ENCODE measurements at regions not wholly inside any gene's neighbourhood (a gene's known extent, or its start where the extent isn't known, plus 50 kb on each side); places are given as distances from the start of the nearest gene placed in this dataset.

DNA sequence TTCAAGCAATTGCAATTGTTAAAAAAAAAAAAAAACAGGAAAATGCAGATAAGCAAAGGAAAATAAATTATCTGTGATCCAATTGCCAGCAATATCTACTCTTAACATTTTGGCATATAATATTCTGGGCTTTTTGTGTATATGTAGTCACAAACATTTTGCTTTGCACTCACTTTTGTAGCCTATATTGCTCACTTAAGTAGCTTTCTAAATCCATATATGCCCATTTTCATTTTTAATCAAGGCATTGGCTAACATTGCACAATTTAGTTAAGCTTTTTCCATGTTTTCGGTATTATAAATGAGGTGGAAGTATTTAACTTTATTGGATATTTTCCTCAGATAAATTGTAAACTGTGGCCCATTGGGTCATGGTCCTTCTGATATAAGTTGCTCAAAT is 466.3 kb upstream of the ATP2B1 start:
- DNase-seq (ENCODE audit: low spot score), result no peak
- no peak overlapping the region for H3K27ac ChIP-seq (ENCODE audit: low read depth in 1 of 2, low read length in 2 of 2)
- H3K9ac ChIP-seq (ENCODE audit: low read depth in 1 of 2, low read length in 2 of 2), result no peak overlapping the region
- H3K4me3 ChIP-seq (ENCODE audit: low read depth in 1 of 3, low read length in 3 of 3), result no peak overlapping the region
- 93% methylated on average over 1 of the region's 1 CpG for WGBS
- no peaks in the 10 kb centered on the region for H3K36me3 ChIP-seq (ENCODE audit: control insufficient read depth in 4 of 4, insufficient read depth in 3 of 4, low read depth in 1 of 4, low read length in 3 of 4)
- H3K9me3 ChIP-seq (ENCODE audit: control insufficient read depth in 4 of 4, low read length in 3 of 4), result peaks cover 0 to 2% (median 0%) of the 10 kb centered on the region in 4 donors
- no peaks in the 10 kb centered on the region for H3K4me1 ChIP-seq (ENCODE audit: control insufficient read depth in 4 of 4, insufficient read depth in 4 of 4, low read length in 3 of 4)
- TF ChIP-seq YY1 (IDR thresholded peaks at IDR 0.05) (no peak), FOXA2 (IDR thresholded peaks at IDR 0.05) (no peak), RXRA (IDR thresholded peaks at IDR 0.05) (no peak), FOXA1 (IDR thresholded peaks at IDR 0.05) (no peak), JUND (IDR thresholded peaks at IDR 0.05) (no peak), TAF1 (conservative IDR thresholded peaks at IDR 0.05) (no peak), EGR1 (IDR thresholded peaks at IDR 0.05; ENCODE audit: low read depth in 2 of 2) (no peak), NR2F2 (IDR thresholded peaks at IDR 0.05) (no peak), HNF4A (conservative IDR thresholded peaks at IDR 0.05) (no peak), GABPA (IDR thresholded peaks at IDR 0.05 in 1 of 2, conservative IDR thresholded peaks at IDR 0.05 in 1 of 2) (no peak), HNF4G (IDR thresholded peaks at IDR 0.05) (no peak), SP1 (IDR thresholded peaks at IDR 0.05) (no peak), RAD21 (IDR thresholded peaks at IDR 0.05) (no peak)
- TF ChIP-seq, protein P1, sequence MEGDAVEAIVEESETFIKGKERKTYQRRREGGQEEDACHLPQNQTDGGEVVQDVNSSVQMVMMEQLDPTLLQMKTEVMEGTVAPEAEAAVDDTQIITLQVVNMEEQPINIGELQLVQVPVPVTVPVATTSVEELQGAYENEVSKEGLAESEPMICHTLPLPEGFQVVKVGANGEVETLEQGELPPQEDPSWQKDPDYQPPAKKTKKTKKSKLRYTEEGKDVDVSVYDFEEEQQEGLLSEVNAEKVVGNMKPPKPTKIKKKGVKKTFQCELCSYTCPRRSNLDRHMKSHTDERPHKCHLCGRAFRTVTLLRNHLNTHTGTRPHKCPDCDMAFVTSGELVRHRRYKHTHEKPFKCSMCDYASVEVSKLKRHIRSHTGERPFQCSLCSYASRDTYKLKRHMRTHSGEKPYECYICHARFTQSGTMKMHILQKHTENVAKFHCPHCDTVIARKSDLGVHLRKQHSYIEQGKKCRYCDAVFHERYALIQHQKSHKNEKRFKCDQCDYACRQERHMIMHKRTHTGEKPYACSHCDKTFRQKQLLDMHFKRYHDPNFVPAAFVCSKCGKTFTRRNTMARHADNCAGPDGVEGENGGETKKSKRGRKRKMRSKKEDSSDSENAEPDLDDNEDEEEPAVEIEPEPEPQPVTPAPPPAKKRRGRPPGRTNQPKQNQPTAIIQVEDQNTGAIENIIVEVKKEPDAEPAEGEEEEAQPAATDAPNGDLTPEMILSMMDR (IDR thresholded peaks at IDR 0.05; ENCODE audit: low read depth, low read length, missing input control), result no peak
- TF ChIP-seq, protein P2, sequence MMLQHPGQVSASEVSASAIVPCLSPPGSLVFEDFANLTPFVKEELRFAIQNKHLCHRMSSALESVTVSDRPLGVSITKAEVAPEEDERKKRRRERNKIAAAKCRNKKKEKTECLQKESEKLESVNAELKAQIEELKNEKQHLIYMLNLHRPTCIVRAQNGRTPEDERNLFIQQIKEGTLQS (IDR thresholded peaks at IDR 0.05), result no peak
- TF ChIP-seq, protein P3, sequence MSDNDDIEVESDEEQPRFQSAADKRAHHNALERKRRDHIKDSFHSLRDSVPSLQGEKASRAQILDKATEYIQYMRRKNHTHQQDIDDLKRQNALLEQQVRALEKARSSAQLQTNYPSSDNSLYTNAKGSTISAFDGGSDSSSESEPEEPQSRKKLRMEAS (IDR thresholded peaks at IDR 0.05), result no peak
- TF ChIP-seq, protein P4, sequence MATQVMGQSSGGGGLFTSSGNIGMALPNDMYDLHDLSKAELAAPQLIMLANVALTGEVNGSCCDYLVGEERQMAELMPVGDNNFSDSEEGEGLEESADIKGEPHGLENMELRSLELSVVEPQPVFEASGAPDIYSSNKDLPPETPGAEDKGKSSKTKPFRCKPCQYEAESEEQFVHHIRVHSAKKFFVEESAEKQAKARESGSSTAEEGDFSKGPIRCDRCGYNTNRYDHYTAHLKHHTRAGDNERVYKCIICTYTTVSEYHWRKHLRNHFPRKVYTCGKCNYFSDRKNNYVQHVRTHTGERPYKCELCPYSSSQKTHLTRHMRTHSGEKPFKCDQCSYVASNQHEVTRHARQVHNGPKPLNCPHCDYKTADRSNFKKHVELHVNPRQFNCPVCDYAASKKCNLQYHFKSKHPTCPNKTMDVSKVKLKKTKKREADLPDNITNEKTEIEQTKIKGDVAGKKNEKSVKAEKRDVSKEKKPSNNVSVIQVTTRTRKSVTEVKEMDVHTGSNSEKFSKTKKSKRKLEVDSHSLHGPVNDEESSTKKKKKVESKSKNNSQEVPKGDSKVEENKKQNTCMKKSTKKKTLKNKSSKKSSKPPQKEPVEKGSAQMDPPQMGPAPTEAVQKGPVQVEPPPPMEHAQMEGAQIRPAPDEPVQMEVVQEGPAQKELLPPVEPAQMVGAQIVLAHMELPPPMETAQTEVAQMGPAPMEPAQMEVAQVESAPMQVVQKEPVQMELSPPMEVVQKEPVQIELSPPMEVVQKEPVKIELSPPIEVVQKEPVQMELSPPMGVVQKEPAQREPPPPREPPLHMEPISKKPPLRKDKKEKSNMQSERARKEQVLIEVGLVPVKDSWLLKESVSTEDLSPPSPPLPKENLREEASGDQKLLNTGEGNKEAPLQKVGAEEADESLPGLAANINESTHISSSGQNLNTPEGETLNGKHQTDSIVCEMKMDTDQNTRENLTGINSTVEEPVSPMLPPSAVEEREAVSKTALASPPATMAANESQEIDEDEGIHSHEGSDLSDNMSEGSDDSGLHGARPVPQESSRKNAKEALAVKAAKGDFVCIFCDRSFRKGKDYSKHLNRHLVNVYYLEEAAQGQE (IDR thresholded peaks at IDR 0.05), result no peak
- H3K27me3 ChIP-seq (ENCODE audit: control insufficient read depth in 4 of 4, insufficient read depth in 4 of 4, low read length in 3 of 4), result no peaks in the 10 kb centered on the region

DNA sequence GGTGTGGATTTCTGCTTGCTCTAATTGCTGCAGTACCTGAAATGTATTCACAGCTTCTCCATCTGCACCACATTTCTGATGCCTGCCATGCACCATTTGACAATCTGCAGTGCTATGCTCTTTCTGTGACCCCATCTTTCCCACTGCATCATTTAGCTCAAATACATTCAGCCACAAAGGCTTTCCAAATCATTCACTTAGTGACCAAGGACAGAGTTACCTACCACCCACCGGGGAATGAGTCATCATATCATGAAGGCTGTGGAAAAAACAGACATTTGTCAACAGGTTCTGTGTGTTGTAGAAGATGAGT is 465.5 kb upstream of the ATP2B1 start:
- no peak for DNase-seq (ENCODE audit: low spot score)

More for the DNA sequence above, 465.5 kb upstream of the ATP2B1 start:
- Histone ChIP-seq H3K9ac (ENCODE audit: low read depth in 1 of 2, low read length in 2 of 2) (no peak overlapping the region), H3K27ac (ENCODE audit: low read depth in 1 of 2, low read length in 2 of 2) (no peak overlapping the region), H3K4me3 (ENCODE audit: low read depth in 1 of 3, low read length in 3 of 3) (no peak overlapping the region), H3K36me3 (ENCODE audit: control insufficient read depth in 4 of 4, insufficient read depth in 3 of 4, low read depth in 1 of 4, low read length in 3 of 4) (no peaks in the 10 kb centered on the region), H3K9me3 (ENCODE audit: control insufficient read depth in 4 of 4, low read length in 3 of 4) (peaks cover 0 to 2% (median 0%) of the 10 kb centered on the region in 4 donors), H3K27me3 (ENCODE audit: control insufficient read depth in 4 of 4, insufficient read depth in 4 of 4, low read length in 3 of 4) (no peaks in the 10 kb centered on the region), H3K4me1 (ENCODE audit: control insufficient read depth in 4 of 4, insufficient read depth in 4 of 4, low read length in 3 of 4) (no peaks in the 10 kb centered on the region)
- TF ChIP-seq NR2F2 (IDR thresholded peaks at IDR 0.05) (no peak), YY1 (IDR thresholded peaks at IDR 0.05) (no peak), RAD21 (IDR thresholded peaks at IDR 0.05) (no peak), HNF4G (IDR thresholded peaks at IDR 0.05) (no peak), SP1 (IDR thresholded peaks at IDR 0.05) (no peak), JUND (IDR thresholded peaks at IDR 0.05) (no peak)
- WGBS, result 53% methylated on average over 1 of the region's 1 CpG
